HL-60 (cell line): ENCODE measurements at regions not wholly inside any gene's neighbourhood (a gene's known extent, or its start where the extent isn't known, plus 50 kb on each side); places are given as distances from the start of the nearest gene placed in this dataset.

Source experiments
- DNase-seq, 2 experiments: peaks; one replicate each; pipeline ENCODE4 v3.0.0-alpha.2; 2010 to 2020; ENCODE audit warnings: low read depth in 1 of 2, low spot score in 1 of 2
- H3K27ac ChIP-seq: fragments of 250-450 bp; sonication (Bioruptor Pico); replicated peaks from 2 replicates; pipeline ENCODE4 v1.5.1; 2020; ENCODE audit warnings: mild to moderate bottlenecking, moderate library complexity
- H3K27me3 ChIP-seq: fragments of 250-450 bp; sonication (Bioruptor Pico); 2 replicates; pipeline ENCODE4 v1.5.1; 2021; ENCODE audit warnings: mild to moderate bottlenecking, moderate library complexity; ENCODE audit not compliant: insufficient read depth, poor library complexity, severe bottlenecking
- H3K4me3 ChIP-seq: replicated peaks from 2 replicates; pipeline ENCODE4 v1.5.1; 2011; ENCODE audit warnings: mild to moderate bottlenecking, control low read depth, low read length; ENCODE audit not compliant: insufficient read depth
- CTCF ChIP-seq: IDR thresholded peaks from one replicate; pipeline ENCODE4 v1.5.1; 2011; ENCODE audit warnings: low read length, control low read depth, inconsistent platforms; ENCODE audit not compliant: insufficient read depth
- GABPA ChIP-seq: IDR thresholded peaks from 2 replicates; pipeline ENCODE4 v1.6.1; 2012; ENCODE audit warnings: low read depth
- POLR2AphosphoS5 ChIP-seq: IDR thresholded peaks from 2 replicates; pipeline ENCODE4 v1.6.1; 2012; ENCODE audit warnings: low read depth
- REST ChIP-seq: IDR thresholded peaks from 2 replicates; pipeline ENCODE4 v1.6.1; 2012; ENCODE audit warnings: low read depth; ENCODE audit not compliant: insufficient replicate concordance
- SPI1 ChIP-seq: IDR thresholded peaks from 2 replicates; pipeline ENCODE4 v1.6.1; 2012; ENCODE audit warnings: low read depth, mild to moderate bottlenecking, borderline replicate concordance

- Histone ChIP-seq H3K27ac (no peak overlapping the region), H3K4me3 (no peak overlapping the region), H3K27me3 (no peaks in the 10 kb centered on the region)
- peak in 1 of 2 experiments; percentile 41 for DNase-seq
- TF ChIP-seq POLR2AphosphoS5 = no peak
- no peak for TF ChIP-seq CTCF
- no peak for TF ChIP-seq SPI1
- no peak for TF ChIP-seq REST
- no peak for TF ChIP-seq GABPA
Measured at GRCh38 chr9:107992271-107992670, 502.7 kb upstream of the KLF4 start.

GRCh38 chr9:107991581-107991980, 502.0 kb upstream of the KLF4 start:
- TF ChIP-seq GABPA (no peak), REST (no peak), POLR2AphosphoS5 (no peak), CTCF (no peak)
- no peaks in the 10 kb centered on the region for H3K27me3 ChIP-seq
- no peak overlapping the region for H3K27ac ChIP-seq
- no peak overlapping the region for H3K4me3 ChIP-seq
- DNase-seq = no peak

GRCh38 chr9:107989544-107989943, 500.0 kb upstream of the KLF4 start:
- TF ChIP-seq CTCF (no peak), POLR2AphosphoS5 (0 out of 2 replicates have a peak, but pooled peaks have one; percentile 46)
- H3K27ac ChIP-seq = peak overlapping the region; percentile 25
- peak; percentile 82 to 86 for DNase-seq

GRCh38 chr9:107989099-107989498, 499.5 kb upstream of the KLF4 start:
- Histone ChIP-seq H3K27ac (peak overlapping the region; percentile 25), H3K27me3 (no peaks in the 10 kb centered on the region), H3K4me3 (no peak overlapping the region)
- DNase-seq = no peak
- TF ChIP-seq POLR2AphosphoS5 = no peak
- TF ChIP-seq SPI1 = peak; percentile 61; the same call in 1 of the 2 replicates

More at GRCh38 chr9:107989544-107989943, 500.0 kb upstream of the KLF4 start:
- no peak overlapping the region for H3K4me3 ChIP-seq
- H3K27me3 ChIP-seq = no peaks in the 10 kb centered on the region
